NCI-H526 treated with DMSO at 0.1 percent for 48 hours (cell line): ENCODE measurements at regions not wholly inside any gene's neighbourhood (a gene's known extent, or its start where the extent isn't known, plus 50 kb on each side); places are given as distances from the start of the nearest gene placed in this dataset.

Source experiments
- DNase-seq: peaks from one replicate; lab custom pipeline; 2025; lab: John Stamatoyannopoulos, UW

DNA sequence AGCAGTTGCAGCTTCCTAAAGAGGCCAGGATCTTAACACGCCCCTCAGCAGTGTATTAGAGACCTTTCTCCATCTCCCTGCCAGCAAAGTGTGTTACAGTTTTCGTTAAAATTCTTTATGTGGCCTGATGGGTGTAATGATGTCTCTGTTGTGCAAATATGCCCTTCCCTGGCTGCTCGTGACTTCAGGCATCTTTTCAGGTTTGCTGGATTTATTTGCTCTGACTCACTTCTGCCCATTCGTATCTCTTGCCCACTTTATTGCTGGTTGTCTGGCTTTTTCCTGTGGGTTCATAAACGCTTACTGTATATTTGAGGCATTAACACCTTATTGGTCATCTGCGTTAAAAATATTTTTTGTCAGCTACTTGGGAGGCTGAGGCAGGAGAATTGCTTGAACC lies 134.5 kb downstream of the ASB1 start:
- no peak for DNase-seq

DNA sequence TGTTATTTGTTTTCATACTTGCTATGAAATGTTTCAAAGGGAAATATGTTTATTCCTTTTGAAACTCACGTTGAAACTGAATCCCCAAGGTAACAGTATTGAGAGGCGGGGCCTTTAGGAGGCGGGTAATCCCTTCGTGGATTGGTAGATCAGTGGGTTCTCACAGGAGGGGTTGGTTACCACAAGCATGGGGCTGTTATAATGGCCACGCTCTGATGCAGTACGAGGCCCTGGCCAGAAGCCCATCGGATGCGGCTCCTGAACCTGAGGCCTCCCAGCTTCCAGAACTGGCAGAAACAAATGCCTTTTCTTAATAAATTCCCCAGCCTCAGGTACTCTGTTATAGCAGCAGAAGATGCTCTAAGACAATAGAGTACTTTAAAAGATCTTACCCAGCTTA lies 135.7 kb downstream of the ASB1 start:
- DNase-seq, result no peak

DNA sequence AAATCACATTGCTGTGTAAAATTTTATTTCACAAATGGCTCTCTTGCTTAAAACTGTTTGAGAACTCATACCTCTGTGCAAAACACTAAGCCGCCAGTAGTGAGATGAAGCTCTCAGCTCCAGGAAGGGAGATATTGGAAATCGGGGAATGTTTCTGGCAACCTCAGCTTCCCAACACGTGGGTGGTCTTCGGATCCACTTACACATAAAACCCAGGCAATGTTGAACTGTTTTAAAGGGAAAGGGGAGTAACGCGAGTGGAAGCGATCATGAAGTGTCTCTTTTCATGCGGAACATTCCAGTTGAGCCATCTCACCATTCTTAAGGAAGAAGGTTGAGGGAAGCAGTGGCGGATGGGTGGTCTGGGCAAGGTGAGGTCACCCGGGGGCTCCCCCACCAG lies 136.8 kb downstream of the ASB1 start:
- no peak for DNase-seq

DNA sequence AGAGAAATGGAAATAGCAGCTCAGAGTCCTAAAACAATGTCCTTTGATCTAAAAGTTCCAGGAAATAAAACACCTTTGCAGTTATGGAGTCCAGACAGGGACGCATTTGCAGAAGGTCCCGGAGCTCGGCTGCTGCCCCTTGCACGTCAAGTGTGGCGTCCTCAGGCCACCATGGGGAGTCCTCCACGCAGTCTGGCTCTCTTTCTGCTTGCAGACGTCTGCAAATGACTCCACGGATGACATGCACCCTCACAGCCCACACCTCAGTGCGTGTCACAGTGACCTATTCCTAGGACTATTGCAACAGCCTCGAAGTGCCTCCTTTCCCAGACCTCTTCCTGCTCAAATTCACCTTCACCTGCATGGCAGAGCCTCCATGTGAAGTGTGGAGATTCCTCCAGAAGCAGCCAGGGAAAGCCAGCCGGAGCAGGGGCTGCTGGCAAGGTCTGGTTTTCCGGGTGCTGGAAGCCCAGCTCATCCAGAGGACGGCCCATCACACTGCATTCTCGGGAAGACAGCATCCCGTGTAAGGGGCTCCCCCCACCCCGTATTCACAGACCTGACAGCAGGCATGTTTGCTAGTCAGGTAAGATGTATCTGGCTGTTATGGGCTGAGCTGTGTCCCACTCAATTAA lies 137.7 kb downstream of the ASB1 start:
- no peak for DNase-seq

DNA sequence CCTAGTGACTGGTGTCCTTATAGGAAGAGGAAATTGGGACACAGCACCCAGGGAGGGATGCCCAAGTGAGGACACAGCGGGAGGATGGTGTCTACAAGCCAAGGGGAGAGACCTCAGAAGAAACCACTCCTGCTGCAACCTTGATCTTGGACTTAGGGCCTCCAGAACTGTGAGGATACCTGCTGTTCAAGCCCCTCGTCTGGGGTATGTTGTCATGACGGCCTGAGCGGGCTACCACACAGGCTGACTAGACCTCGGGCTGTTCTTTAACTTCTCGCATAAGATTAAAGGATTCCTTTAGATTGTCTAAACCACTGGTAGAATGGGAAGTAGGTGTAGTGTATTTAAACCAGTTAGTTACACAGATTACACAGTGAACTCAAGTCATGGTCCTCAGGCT lies 138.3 kb downstream of the ASB1 start:
- no peak for DNase-seq

DNA sequence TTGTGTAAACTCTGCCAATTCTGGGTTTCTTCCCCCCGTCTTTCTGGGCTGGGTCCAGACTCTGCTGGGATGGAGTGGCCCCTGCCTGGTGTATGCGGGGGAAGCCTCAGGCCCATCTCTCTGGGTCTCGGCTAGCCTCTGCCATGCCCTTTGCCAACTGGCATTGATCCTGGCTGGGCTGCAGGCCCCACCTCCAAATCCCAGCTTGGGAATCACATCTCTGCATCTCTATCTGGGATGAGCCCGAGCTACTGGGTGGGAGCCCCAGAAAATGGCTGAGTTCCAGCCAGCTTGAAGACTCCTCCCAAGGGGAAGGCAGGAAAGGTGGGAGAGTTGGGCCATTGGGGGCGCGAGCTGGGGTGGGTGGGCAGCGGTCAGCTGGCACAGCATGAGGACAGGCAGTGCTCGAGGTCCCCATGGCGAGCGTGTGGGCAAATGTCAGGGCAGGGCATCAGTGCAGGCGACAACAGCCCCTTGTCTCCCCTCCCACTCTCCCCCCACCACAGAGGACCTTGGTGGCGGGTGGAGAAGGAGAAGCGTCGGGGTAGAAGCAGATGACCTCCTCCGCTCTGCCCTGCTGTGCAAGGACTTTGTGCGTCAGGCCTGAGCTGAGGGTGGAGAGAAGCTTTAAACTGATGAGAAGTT lies 139.4 kb downstream of the ASB1 start:
- no peak for DNase-seq

DNA sequence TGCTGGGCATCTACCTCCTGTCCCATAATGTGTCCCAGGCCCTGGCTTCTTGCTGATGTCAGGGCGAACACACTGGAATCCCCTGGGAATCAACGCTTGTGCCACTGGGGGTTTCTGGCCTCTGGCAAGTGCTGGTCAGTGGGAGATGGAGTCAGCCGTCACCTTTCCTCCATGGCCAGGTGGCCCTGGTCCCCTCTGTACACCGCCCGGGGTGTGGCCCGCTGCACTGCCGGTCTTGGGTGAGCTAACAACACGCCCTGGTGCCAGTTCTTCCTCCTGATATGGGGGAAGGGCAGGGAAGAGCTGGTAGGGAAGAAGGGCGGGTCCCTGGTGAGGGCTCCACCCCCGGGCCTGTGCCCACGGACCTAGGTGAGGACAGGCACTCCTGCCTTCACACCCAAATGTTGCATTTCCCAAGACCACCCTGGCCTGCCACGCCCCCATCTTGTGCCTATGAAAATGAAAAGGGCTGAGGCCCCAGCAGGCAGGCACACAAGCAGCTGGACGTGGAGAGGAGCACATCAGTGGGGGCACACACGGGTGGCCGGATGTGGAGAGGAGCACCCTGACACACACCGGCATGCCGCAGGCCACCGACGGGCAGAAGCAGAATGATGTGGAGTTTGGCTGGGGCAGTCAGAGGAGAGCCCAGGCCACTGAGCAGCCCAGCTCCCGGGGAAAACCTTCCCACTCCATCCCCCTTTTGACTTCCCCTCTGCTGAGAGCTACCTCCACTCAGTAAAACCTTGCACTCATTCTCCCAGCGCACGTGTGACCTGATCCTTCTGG lies 140.5 kb downstream of the ASB1 start:
- DNase-seq, result no peak

DNA sequence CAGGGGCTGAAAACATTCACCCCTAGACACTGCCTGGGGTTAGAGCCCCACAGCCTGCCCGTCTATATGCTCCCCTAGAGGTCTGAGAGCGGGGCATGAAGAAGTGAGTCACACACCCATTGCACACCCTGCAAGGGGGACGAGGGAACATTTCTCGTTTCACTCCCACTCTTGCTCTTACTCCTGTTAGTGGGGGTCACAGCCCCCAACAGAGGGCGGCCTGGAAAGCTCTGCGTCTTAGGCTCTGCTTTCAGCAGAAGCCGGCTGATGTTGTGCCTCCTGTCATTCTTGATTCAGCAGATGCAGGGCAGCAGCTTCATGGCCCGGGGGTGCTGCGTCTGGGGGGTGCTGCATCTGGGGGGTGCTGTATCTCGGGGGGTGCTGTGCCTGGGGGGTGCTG lies 141.3 kb downstream of the ASB1 start:
- DNase-seq, result no peak

DNA sequence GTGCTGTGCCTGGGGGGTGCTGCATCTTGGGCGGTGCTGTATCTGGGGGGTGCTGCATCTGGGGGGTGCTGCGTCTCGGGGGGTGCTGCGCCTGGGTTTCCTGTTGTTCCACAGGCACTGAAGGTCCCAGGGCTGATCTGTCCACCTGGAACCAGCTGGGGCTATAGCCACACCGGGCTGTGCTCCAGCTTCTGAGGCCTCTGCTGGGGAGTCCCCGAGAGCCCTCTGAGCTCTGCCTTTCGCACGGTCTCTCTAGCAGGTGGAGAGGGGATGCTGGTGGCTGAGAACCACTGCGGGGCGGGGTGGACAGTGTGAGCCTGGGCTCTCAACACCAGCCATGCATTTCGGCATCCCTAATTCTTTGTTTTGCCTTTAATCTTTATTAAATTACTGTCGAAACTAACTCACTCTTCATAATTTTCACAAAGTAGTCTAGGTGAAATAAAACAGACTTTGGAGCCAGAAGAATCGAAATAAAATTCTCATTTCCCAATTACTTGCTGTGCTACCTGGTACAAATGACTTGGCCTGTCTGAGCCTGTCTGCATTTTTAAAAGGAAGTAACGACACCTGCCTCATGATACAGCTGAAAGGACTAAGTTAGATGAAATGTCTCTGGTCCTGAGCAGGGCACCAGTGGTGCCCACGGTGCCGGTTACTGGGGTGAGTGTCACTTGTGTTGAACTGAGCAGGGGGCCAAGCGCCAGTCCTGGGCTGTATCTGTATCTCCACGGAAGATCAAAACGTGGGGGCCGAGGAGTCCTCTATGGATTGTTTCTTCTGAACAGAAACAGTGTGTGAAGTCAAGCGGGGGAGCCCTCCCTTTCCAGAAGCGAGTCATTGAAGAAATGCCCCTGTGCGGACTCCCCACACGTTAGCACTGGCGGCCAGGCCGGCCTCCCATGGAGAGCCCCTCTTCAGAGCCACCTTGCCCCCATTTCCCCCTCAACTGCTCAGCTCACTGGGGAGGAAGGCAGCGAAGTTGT lies 142.0 kb downstream of the ASB1 start:
- no peak for DNase-seq

DNA sequence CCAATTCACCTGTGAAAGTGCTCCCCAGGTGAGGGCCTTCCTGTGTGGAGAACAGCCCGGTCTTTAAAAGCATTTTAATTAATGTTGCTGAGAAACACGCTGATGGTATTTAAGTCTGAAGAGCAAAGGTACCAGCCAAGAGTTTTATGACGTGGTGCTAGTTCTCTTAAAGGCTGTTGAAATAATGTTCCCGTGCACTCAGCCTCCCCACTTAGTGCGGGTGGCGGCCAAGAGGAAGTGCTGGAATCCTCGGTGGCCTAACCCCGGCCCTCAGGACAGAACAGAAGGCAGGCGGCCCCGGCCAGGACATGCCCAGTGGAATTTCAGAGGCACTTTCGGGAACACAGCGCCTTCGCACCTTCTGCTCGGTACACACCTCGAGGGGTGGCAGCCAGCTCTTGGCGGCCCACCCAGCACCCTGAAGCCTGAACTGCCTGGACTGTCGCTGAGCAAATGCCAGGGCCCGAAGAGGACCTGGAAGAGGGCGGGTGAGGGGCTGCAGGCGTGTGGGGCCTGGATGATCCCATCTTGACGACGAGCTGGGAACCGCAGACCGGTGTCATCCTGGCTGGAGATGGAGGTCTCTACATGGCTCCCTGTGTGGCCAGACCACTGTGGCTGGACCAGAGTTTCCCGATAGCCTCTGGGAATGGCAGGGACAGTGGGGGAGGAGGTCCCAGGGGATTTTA lies 142.9 kb downstream of the ASB1 start:
- DNase-seq, result no peak

DNA sequence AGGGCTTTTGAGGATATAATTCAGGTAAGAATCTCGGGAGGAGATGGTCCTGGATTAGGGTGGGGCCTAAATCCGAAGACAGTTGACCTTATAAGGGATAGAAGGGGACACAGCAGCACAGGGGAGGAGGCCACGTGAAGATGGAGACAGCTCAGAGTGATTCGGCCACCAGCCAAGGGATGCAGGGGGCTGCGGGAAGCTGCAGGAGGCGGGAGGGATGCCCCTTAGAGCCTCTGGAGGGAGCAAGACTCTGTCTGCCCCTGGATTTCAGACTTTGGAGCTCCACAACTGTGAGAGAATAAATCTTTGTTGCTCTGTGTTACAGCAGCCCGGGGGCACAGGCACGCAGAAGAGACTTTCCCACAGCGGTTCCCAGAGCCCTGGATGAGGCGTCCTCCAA lies 143.7 kb downstream of the ASB1 start:
- no peak for DNase-seq

DNA sequence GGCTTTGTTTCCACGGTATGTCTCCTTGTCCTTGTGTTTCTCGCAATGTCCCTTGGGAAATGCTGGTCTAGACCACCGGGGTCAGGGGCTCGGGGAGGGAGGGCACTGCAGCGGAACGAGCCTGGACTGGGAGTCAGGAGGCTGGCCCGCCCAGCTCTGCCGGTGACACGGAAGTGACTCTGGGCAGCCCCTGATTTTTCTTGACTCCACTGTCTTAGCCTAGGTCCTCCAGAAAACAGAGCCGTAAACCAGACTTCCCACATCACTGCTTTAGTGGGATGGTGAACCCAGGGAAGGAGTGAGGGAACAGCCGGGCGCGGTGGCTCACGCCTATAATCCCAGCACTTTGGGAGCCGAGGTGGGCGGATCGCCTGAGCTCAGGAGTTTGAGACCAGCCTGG lies 144.2 kb downstream of the ASB1 start:
- DNase-seq, result no peak

DNA sequence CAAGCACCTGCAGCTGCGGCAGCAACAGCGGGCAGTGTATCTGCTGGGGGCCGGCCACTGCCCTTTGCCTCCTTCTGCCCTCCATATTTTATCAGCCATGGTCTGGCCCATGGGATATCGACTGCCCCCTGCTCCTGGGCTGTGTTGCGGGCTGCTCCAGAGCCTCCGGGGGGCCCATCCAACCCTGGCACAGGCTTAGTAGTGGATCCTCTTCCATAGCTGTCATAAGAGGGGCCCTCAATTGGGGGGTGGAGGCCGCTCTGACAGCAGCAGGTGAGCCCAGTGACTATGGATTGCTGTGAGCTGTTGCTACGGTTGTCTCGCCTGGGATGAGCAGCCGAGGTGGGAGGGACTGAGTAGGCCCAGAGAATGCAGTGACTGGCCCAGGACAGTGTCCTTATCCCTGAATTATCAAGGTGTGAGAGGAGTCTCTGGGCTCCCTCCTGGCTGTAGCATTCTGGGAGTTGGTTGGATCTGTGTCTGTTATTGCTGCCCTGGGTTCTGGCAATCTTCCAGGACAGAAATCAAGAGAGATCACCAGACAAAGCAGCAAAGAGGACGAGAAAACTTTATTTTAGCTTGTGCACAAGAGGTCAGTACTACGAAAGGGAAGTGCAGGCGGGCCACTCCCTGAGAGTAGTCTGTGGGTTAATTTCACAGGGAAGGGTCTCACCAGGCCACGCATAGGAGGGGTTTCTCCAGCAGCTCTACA lies 145.1 kb downstream of the ASB1 start:
- no peak for DNase-seq

DNA sequence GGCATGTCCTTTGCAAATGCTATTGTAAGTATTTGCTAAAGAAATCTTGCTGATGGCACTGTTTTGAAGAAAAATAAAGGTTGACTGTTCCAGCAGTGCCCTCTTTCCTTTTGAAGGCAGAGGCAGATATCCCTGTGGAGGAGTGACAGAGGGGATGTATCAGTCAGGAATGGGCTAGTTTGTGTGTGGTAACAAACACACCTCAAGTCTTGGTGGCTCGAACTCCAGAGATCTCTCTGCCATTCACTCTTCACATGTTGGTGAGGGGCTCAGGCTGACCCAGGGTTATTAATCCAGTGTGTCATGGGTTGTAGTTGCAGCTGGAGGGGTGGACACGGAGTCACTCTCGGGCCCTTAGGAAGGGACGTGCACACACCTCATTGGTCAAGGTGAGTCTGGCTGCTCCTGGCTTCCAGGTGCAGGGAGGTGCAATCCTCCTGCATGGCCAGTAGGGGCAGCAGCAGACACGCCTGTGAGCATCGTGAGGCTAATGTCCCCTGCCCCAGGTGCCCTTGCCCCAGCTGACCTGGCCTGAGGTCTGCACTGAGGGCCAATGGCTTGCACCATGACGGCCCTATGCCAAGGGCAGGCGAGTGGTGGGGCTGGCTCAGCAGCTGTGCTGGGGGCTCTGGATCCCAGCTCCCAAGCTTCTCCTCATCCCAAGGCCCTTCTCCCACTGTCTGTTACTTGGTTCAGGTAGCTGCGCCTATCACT lies 146.5 kb downstream of the ASB1 start:
- DNase-seq, result no peak

DNA sequence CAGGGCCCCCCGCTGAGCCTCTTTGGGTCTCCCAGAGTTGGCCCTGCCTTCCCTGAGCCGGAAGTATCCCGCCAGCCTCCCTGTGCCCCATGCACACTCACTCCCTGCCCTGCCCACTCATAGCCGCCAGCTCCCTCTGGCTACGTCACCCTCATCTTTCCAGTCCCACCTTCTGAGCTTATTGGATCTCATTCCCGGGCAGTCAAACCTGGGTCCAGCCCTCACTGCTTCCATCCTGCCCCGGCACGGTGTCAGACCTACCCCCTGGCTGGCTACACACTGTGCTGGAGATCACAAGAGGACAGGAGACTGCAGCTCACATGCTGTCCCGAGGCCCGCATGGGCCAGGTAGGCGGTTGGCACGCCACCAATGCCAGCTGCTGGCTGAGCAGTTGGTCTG lies 147.2 kb downstream of the ASB1 start:
- DNase-seq, result no peak

DNA sequence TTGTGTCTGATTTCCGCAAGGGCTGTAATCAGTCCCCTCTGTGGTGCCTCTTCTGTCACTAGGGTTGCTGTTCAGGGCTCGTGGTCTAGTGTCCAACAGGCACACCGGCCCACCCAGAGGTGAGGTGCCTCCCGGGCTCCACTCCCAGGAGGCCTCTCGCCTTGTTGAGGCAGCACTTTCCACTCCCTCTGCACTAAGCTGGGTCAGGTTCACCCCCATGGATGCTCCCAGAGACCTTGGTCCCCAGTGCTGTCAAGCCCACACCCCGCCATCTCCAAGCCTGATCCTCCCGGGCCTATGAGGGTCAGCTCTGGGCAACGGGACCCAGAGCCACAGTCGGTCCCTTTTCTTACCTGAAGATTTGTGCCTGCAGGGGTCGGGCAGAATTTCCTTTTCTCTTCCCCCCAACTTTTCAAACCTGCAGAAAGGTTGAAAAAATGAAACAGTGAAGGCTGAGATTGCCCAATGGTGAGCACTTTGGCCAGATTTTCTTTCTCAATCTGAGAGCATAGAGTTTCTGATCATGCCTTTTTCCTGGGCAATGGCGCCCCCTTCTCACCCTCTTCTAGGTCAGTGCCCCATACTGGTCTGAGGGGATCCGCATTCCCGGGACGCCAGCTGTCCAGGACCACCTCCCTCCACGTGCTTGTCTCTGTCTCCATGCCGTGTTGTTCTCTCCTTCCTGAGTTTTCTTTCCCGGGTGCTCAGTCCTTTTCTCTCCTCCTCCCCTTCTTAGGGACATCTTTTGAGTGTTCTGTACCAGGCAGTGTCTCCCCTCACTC lies 148.0 kb downstream of the ASB1 start:
- no peak for DNase-seq

DNA sequence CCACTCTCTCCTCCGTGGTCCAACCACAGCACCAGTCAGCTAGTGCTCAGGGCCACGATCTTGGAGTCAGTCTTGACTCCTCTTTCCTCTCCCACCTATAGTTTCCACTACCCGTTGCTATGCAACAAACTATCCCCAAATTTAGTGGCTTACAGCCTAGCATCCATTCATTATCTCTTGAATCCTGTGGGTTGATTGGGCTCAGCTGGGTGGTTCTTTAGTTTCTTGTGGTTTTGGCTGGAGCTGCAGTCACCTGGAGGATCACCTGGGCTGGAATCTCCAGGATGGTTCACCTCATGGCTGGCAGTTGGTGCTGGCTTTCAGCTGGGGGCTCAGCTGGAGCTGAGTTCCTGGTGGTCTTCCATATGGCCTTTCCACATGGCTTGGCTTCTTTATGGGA lies 149.9 kb downstream of the ASB1 start:
- no peak for DNase-seq

DNA sequence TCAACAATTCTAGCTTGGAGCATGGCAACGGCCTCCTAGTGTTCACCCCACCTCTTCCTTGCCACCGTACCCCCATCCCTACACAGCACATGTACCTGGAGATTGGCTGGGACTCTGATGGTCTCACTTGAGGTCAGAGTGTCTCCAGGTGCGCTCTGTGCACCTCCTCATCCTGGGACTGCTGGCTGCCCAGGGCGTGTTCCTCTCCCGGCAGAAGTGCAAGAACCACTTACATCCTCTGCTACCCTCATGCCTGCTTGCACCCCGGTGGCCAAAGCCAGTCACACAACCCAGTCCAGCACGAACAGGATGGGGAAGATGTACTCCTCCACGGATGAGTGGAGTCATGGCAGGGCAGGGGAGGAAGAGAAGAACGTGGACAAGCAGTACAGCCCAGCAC lies 151.5 kb downstream of the ASB1 start:
- DNase-seq, result no peak

DNA sequence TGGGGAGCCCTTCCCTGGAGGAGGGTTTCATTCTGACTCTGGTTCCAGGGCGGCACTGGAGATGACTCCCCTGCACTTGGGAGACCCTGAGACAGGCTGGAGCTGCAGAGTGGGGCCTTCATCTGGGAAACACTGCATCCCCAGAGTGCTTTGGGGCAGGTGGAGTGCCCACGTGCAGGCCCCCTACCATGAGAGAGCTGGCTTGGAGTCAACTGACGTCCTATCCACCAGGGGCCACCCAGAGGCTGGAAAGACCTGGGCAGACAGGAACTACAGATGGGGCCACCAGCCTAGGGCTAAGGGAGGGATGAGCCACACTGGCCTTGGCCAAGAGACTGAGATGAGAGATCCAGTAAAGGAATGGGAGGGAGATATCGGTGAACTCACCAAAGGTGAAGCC lies 153.8 kb downstream of the ASB1 start:
- DNase-seq, result no peak

DNA sequence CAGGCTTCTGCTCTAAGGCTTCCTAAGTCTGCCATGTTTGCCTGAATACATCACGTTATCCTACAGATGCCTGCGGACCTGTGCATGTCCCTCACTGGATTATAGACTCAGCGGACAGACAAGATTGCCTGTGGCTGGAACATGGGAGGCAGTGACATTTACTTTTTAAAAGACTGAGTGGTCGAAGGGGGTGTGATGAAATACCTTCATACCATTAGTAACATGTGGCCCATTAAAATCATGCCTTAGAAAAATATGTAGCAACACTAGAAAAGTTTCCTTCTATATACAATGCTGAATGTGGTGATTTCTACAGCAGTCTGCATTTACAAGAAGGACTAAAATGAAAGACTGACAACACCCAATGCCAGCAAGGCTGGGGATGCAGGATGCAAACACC lies 154.4 kb downstream of the ASB1 start:
- no peak for DNase-seq
